ENCODE measurements at regions not wholly inside any gene's neighbourhood (a gene's known extent, or its start where the extent isn't known, plus 50 kb on each side); places are given as distances from the start of the nearest gene placed in this dataset.

GRCh38 chr4:24382381-24382780 lies 202.0 kb downstream of the DHX15 start:
- Histone ChIP-seq H3K9ac (ENCODE audit: low read length) (no peak overlapping the region), H3K9me2 (replicated peaks; ENCODE audit: low read length) (no peaks in the 10 kb centered on the region), H3K27me3 (ENCODE audit: low read length) (peaks cover 4% of the 10 kb centered on the region; the same call in 1 of the 2 replicates), H3K4me3 (ENCODE audit: low read length) (no peak overlapping the region), H3F3A (ENCODE audit: low read length, unreplicated experiment) (no peaks in the 10 kb centered on the region), H3K79me2 (ENCODE audit: low read length) (no peaks in the 10 kb centered on the region), H3K4me2 (ENCODE audit: low read length) (no peak overlapping the region), H3K27ac (ENCODE audit: low read length) (no peak overlapping the region), H3K4me1 (ENCODE audit: insufficient read depth, low read length) (peaks cover 4% of the 10 kb centered on the region; the same call in 1 of the 2 replicates), H3K9me3 (ENCODE audit: low read length) (no peaks in the 10 kb centered on the region), H3K36me3 (ENCODE audit: low read depth, low read length) (no peaks in the 10 kb centered on the region), H4K20me1 (ENCODE audit: low read length) (no peaks in the 10 kb centered on the region), H2AFZ (ENCODE audit: low read length) (no peak overlapping the region)
- BruUV-seq (replicated peaks) = no TSS peak
- CTCF ChIA-PET = no interaction called here
- TF ChIP-seq, protein P1, sequence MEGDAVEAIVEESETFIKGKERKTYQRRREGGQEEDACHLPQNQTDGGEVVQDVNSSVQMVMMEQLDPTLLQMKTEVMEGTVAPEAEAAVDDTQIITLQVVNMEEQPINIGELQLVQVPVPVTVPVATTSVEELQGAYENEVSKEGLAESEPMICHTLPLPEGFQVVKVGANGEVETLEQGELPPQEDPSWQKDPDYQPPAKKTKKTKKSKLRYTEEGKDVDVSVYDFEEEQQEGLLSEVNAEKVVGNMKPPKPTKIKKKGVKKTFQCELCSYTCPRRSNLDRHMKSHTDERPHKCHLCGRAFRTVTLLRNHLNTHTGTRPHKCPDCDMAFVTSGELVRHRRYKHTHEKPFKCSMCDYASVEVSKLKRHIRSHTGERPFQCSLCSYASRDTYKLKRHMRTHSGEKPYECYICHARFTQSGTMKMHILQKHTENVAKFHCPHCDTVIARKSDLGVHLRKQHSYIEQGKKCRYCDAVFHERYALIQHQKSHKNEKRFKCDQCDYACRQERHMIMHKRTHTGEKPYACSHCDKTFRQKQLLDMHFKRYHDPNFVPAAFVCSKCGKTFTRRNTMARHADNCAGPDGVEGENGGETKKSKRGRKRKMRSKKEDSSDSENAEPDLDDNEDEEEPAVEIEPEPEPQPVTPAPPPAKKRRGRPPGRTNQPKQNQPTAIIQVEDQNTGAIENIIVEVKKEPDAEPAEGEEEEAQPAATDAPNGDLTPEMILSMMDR (conservative IDR thresholded peaks at IDR 0.05; ENCODE audit: low read depth, low read length) = no peak
- TF ChIP-seq EZH2phosphoT487 (IDR thresholded peaks at IDR 0.05; ENCODE audit: borderline replicate concordance, low read length) (no peak), EZH2 (IDR thresholded peaks at IDR 0.05; ENCODE audit: low read length, unreplicated experiment) (no peak)
- intact Hi-C loops (cut with micrococcal nuclease) = no loop called here
- ATAC-seq = peak; percentile 99
- DNase-seq = peak; percentile 57
- POLR2A ChIA-PET (ENCODE audit: unreplicated experiment) = no interaction called here

GRCh38 chr4:24380957-24381665 lies 203.2 kb downstream of the DHX15 start:
- no peak overlapping the region for H3K4me3 ChIP-seq (ENCODE audit: low read length)
- no peaks in the 10 kb centered on the region for H3K79me2 ChIP-seq (ENCODE audit: low read length)
- no peaks in the 10 kb centered on the region for H3K36me3 ChIP-seq (ENCODE audit: low read depth, low read length)
- DNase-seq (no peak), ATAC-seq (no peak)
- no peak for TF ChIP-seq EZH2 (IDR thresholded peaks at IDR 0.05; ENCODE audit: low read length, unreplicated experiment)
- TF ChIP-seq EZH2phosphoT487 (IDR thresholded peaks at IDR 0.05; ENCODE audit: borderline replicate concordance, low read length) = no peak
- TF ChIP-seq, protein P1 (conservative IDR thresholded peaks at IDR 0.05; ENCODE audit: low read depth, low read length) = no peak
- POLR2A ChIA-PET (ENCODE audit: unreplicated experiment) = no interaction called here
- H3K9ac ChIP-seq (ENCODE audit: low read length) = no peak overlapping the region
- no peak overlapping the region for H3K27ac ChIP-seq (ENCODE audit: low read length)
- H3K9me3 ChIP-seq (ENCODE audit: low read length) = no peaks in the 10 kb centered on the region
- H3K4me2 ChIP-seq (ENCODE audit: low read length) = no peak overlapping the region
- H3K9me2 ChIP-seq (replicated peaks; ENCODE audit: low read length) = no peaks in the 10 kb centered on the region
- no TSS peak for BruUV-seq (replicated peaks)
- H3F3A ChIP-seq (ENCODE audit: low read length, unreplicated experiment) = no peaks in the 10 kb centered on the region
- intact Hi-C loops (cut with micrococcal nuclease) = no loop called here
- CTCF ChIA-PET = no interaction called here
- peaks cover 15% of the 10 kb centered on the region for H3K27me3 ChIP-seq (ENCODE audit: low read length)
- peaks cover 4% of the 10 kb centered on the region; the same call in 1 of the 2 replicates for H3K4me1 ChIP-seq (ENCODE audit: insufficient read depth, low read length)
- no peaks in the 10 kb centered on the region for H4K20me1 ChIP-seq (ENCODE audit: low read length)
- H2AFZ ChIP-seq (ENCODE audit: low read length) = no peak overlapping the region

GRCh38 chr4:24373704-24374103 lies 210.7 kb downstream of the DHX15 start:
- no peaks in the 10 kb centered on the region for H3K9me2 ChIP-seq (replicated peaks; ENCODE audit: low read length)
- ATAC-seq (no peak), DNase-seq (no peak)
- no peak overlapping the region for H3K9ac ChIP-seq (ENCODE audit: low read length)
- ChIA-PET CTCF (no interaction called here), POLR2A (ENCODE audit: unreplicated experiment) (no interaction called here)
- peaks cover 56% of the 10 kb centered on the region for H3K27me3 ChIP-seq (ENCODE audit: low read length)
- no peaks in the 10 kb centered on the region for H4K20me1 ChIP-seq (ENCODE audit: low read length)
- TF ChIP-seq EZH2phosphoT487 (IDR thresholded peaks at IDR 0.05; ENCODE audit: borderline replicate concordance, low read length) (no peak), EZH2 (IDR thresholded peaks at IDR 0.05; ENCODE audit: low read length, unreplicated experiment) (no peak)
- TF ChIP-seq, protein P1 (conservative IDR thresholded peaks at IDR 0.05; ENCODE audit: low read depth, low read length) = no peak
- no peak overlapping the region for H3K4me3 ChIP-seq (ENCODE audit: low read length)
- no peaks in the 10 kb centered on the region for H3K79me2 ChIP-seq (ENCODE audit: low read length)
- intact Hi-C loops (cut with micrococcal nuclease) = no loop called here
- BruUV-seq (replicated peaks) = no TSS peak
- H3K4me1 ChIP-seq (ENCODE audit: insufficient read depth, low read length) = no peaks in the 10 kb centered on the region
- no peak overlapping the region for H2AFZ ChIP-seq (ENCODE audit: low read length)
- no peaks in the 10 kb centered on the region for H3K36me3 ChIP-seq (ENCODE audit: low read depth, low read length)
- H3F3A ChIP-seq (ENCODE audit: low read length, unreplicated experiment) = no peaks in the 10 kb centered on the region
- H3K9me3 ChIP-seq (ENCODE audit: low read length) = no peaks in the 10 kb centered on the region
- H3K4me2 ChIP-seq (ENCODE audit: low read length) = no peak overlapping the region
- H3K27ac ChIP-seq (ENCODE audit: low read length) = no peak overlapping the region
